Karpas-422 (cell line): ENCODE measurements at regions not wholly inside any gene's neighbourhood (a gene's known extent, or its start where the extent isn't known, plus 50 kb on each side); places are given as distances from the start of the nearest gene placed in this dataset.

Experiments used
- DNase-seq: peaks from one replicate; pipeline ENCODE4 v3.0.0-alpha.2; 2015
- H2AFZ ChIP-seq: fragments of 200-600 bp; sonication (generic); 2 replicates; pipeline ENCODE4 v1.6.1; 2014; ENCODE audit warnings: antibody characterized with exemption, low read length, mixed read lengths
- H3K27ac ChIP-seq: fragments of 200-600 bp; sonication (generic); 2 replicates; pipeline ENCODE4 v1.5.1; 2014; ENCODE audit warnings: mild to moderate bottlenecking, low read length, moderate library complexity
- H3K27me3 ChIP-seq: fragments of 200-600 bp; sonication (generic); 2 replicates; pipeline ENCODE4 v1.6.1; 2014; ENCODE audit warnings: low read length, mixed read lengths
- H3K36me3 ChIP-seq: fragments of 200-600 bp; sonication (generic); 2 replicates; pipeline ENCODE4 v1.6.1; 2014; ENCODE audit warnings: low read length, mixed read lengths; ENCODE audit not compliant: insufficient read depth
- H3K4me1 ChIP-seq: fragments of 200-600 bp; sonication (generic); 2 replicates; pipeline ENCODE4 v1.6.1; 2014; ENCODE audit warnings: mild to moderate bottlenecking, low read length, mixed read lengths
- H3K4me2 ChIP-seq: fragments of 200-600 bp; sonication (generic); 2 replicates; pipeline ENCODE4 v1.6.1; 2014; ENCODE audit warnings: low read length, low read depth, mild to moderate bottlenecking; ENCODE audit not compliant: poor library complexity, severe bottlenecking
- H3K4me3 ChIP-seq: fragments of 200-600 bp; sonication (generic); 2 replicates; pipeline ENCODE4 v1.5.1; 2014; ENCODE audit warnings: mild to moderate bottlenecking, antibody characterized with exemption, low read length, mixed read lengths
- H3K79me2 ChIP-seq: fragments of 200-600 bp; sonication (generic); 2 replicates; pipeline ENCODE4 v1.6.1; 2014; ENCODE audit warnings: mild to moderate bottlenecking, low read length, mixed read lengths
- H3K9ac ChIP-seq: fragments of 200-600 bp; sonication (generic); 2 replicates; pipeline ENCODE4 v1.6.0; 2014; ENCODE audit warnings: low read length
- H3K9me2 ChIP-seq: fragments of 200-600 bp; sonication (generic), shearing (Covaris generic); replicated peaks from 2 replicates; pipeline ENCODE4 v1.6.0; 2014; ENCODE audit warnings: mild to moderate bottlenecking, low read length, moderate library complexity; ENCODE audit not compliant: insufficient read depth
- H3K9me3 ChIP-seq: fragments of 300-700, 200-600 bp; sonication (generic); 2 replicates; pipeline ENCODE4 v1.6.1; 2014; ENCODE audit warnings: low read length, mixed read lengths
- H4K20me1 ChIP-seq: fragments of 200-600 bp; sonication (generic); 2 replicates; pipeline ENCODE4 v1.6.1; 2014; ENCODE audit warnings: mild to moderate bottlenecking, antibody characterized with exemption, low read length, low read depth; ENCODE audit not compliant: insufficient read depth

DNA sequence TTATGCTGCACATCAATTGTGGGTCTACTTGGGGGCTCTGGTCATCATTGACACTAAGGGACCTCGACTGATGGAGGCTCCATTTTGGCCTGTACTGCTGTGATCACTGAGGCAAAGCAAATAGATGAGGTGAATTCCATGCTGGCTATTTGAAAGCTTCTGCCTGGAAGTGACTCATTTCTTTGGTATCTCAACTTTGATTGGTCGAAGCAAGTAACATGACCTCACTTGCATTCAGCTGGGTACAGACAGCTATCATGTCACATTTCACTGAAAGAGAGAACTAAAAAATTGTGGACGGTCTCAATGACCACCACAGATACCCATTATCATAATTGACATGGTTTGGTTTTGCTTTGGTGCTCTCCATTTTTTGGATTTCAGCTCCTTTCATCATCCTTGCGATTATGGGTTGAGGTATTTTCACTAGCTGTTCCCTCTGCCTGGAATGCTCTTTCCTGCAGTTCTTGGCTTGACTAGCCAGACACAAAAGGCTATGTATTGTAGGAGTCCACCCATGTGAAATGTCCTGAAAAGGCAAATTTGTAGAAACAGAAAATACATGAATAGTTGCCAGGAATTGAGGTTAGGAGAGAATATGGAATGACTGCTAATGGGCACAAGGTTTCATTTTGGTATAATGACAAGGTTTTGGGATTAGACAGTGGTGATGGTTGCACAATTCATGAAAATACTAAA, 369.2 kb upstream of the LCORL start:
- Histone ChIP-seq H3K4me3 (no peak overlapping the region), H3K4me1 (no peaks in the 10 kb centered on the region), H3K9ac (no peak overlapping the region), H3K79me2 (no peaks in the 10 kb centered on the region), H4K20me1 (no peaks in the 10 kb centered on the region), H3K9me2 (no peaks in the 10 kb centered on the region), H3K9me3 (no peaks in the 10 kb centered on the region), H3K27me3 (peaks cover 2% of the 10 kb centered on the region; the same call in 1 of the 2 replicates), H3K4me2 (no peak overlapping the region), H2AFZ (no peak overlapping the region), H3K27ac (no peak overlapping the region), H3K36me3 (no peaks in the 10 kb centered on the region)
- no peak for DNase-seq

- Histone ChIP-seq H2AFZ (no peak overlapping the region), H3K4me1 (no peaks in the 10 kb centered on the region), H3K4me2 (no peak overlapping the region), H3K36me3 (no peaks in the 10 kb centered on the region), H3K9me2 (no peaks in the 10 kb centered on the region), H3K27me3 (peaks cover 2% of the 10 kb centered on the region; the same call in 1 of the 2 replicates), H3K27ac (no peak overlapping the region), H4K20me1 (no peaks in the 10 kb centered on the region), H3K79me2 (no peaks in the 10 kb centered on the region), H3K4me3 (no peak overlapping the region), H3K9me3 (no peaks in the 10 kb centered on the region), H3K9ac (no peak overlapping the region)
- DNase-seq = no peak
These were observed 367.6 kb upstream of the LCORL start for GRCh38 chr4:18389115-18389514.

GRCh38 chr4:18388039-18388438, 366.5 kb upstream of the LCORL start:
- Histone ChIP-seq H3K4me3 (no peak overlapping the region), H3K27me3 (no peaks in the 10 kb centered on the region), H3K9ac (no peak overlapping the region), H3K4me1 (no peaks in the 10 kb centered on the region), H3K79me2 (no peaks in the 10 kb centered on the region), H3K9me2 (no peaks in the 10 kb centered on the region), H3K9me3 (no peaks in the 10 kb centered on the region), H2AFZ (no peak overlapping the region), H4K20me1 (no peaks in the 10 kb centered on the region), H3K4me2 (no peak overlapping the region), H3K36me3 (no peaks in the 10 kb centered on the region), H3K27ac (no peak overlapping the region)
- no peak for DNase-seq

DNA sequence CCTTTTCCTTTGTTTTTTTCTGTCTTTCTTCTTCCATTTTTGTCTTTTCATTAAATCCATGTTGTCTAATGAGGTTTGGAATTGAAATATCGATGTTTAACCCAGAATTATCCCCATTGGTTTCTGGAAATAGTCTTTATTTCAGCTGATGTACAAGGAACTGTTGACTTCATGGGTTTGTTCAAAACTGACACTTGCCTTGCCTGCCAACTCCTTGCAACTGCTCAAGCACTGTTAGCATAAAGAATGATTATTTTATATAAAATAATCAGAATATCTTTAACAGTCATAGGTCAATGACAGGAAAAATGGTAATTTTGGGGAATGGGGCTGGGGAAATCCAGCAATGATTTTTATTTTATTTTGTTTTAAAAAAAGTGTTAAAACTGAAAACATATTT, 359.6 kb upstream of the LCORL start:
- no peak for DNase-seq
- Histone ChIP-seq H3K27ac (no peak overlapping the region), H3K4me3 (no peak overlapping the region), H3K36me3 (no peaks in the 10 kb centered on the region), H3K9me2 (no peaks in the 10 kb centered on the region), H3K27me3 (no peaks in the 10 kb centered on the region), H3K4me2 (no peak overlapping the region), H2AFZ (no peak overlapping the region), H3K9me3 (no peaks in the 10 kb centered on the region), H4K20me1 (no peaks in the 10 kb centered on the region), H3K79me2 (no peaks in the 10 kb centered on the region), H3K9ac (no peak overlapping the region), H3K4me1 (no peaks in the 10 kb centered on the region)

- DNase-seq = no peak
These were observed 348.0 kb upstream of the LCORL start for GRCh38 chr4:18369561-18369960.

DNA sequence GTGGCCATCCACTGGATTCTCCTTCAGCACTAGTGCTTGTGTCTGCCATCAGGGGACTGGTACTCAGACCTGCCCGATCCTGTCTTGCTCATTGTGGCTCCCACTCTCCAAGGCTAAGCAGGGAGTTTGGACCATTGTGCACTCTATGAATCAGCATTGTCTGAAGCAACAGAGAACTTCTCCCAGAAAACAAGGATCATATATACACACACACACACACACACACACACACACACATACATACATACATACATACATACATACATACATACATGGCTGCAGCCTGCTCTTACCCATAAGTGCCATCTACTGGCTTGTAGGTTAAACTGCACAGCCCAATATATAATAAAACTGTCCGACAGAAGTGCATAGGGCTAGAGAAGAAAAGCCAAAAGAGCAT, 345.3 kb upstream of the LCORL start:
- no peak overlapping the region for H3K4me3 ChIP-seq
- H3K4me1 ChIP-seq = no peaks in the 10 kb centered on the region
- H4K20me1 ChIP-seq = no peaks in the 10 kb centered on the region
- no peak overlapping the region for H3K9ac ChIP-seq
- H3K9me3 ChIP-seq = no peaks in the 10 kb centered on the region
- no peak overlapping the region for H3K27ac ChIP-seq
- no peaks in the 10 kb centered on the region for H3K36me3 ChIP-seq
- no peak overlapping the region for H2AFZ ChIP-seq
- peak; percentile 77 for DNase-seq
- no peak overlapping the region for H3K4me2 ChIP-seq
- peaks cover 3% of the 10 kb centered on the region; the same call in 1 of the 2 replicates for H3K27me3 ChIP-seq
- H3K9me2 ChIP-seq = no peaks in the 10 kb centered on the region
- no peaks in the 10 kb centered on the region for H3K79me2 ChIP-seq

More at GRCh38 chr4:18369561-18369960, 348.0 kb upstream of the LCORL start:
- Histone ChIP-seq H3K27ac (no peak overlapping the region), H3K4me3 (no peak overlapping the region), H3K9me2 (no peaks in the 10 kb centered on the region), H3K9me3 (no peaks in the 10 kb centered on the region), H3K27me3 (no peaks in the 10 kb centered on the region; the same call in 1 of the 2 replicates), H2AFZ (no peak overlapping the region), H4K20me1 (no peaks in the 10 kb centered on the region), H3K9ac (no peak overlapping the region), H3K36me3 (no peaks in the 10 kb centered on the region), H3K79me2 (no peaks in the 10 kb centered on the region), H3K4me1 (no peaks in the 10 kb centered on the region), H3K4me2 (no peak overlapping the region)

- Histone ChIP-seq H4K20me1 (no peaks in the 10 kb centered on the region), H3K4me2 (no peak overlapping the region), H3K4me1 (no peaks in the 10 kb centered on the region), H3K9me3 (no peaks in the 10 kb centered on the region), H3K79me2 (no peaks in the 10 kb centered on the region), H3K27me3 (peaks cover 3% of the 10 kb centered on the region; the same call in 1 of the 2 replicates), H3K9me2 (no peaks in the 10 kb centered on the region), H2AFZ (no peak overlapping the region), H3K27ac (no peak overlapping the region), H3K4me3 (no peak overlapping the region), H3K36me3 (no peaks in the 10 kb centered on the region), H3K9ac (no peak overlapping the region)
- no peak for DNase-seq
These were observed 344.6 kb upstream of the LCORL start for GRCh38 chr4:18366136-18366535.

- Histone ChIP-seq H3K9me2 (no peaks in the 10 kb centered on the region), H3K4me2 (no peak overlapping the region), H4K20me1 (no peaks in the 10 kb centered on the region), H2AFZ (no peak overlapping the region), H3K27me3 (no peaks in the 10 kb centered on the region), H3K9ac (no peak overlapping the region), H3K36me3 (no peaks in the 10 kb centered on the region), H3K9me3 (no peaks in the 10 kb centered on the region), H3K4me1 (no peaks in the 10 kb centered on the region), H3K27ac (no peak overlapping the region), H3K79me2 (no peaks in the 10 kb centered on the region), H3K4me3 (no peak overlapping the region)
- no peak for DNase-seq
These were observed 322.0 kb upstream of the LCORL start for GRCh38 chr4:18343581-18343980.
